DOHH2 (cell line): ENCODE measurements at regions not wholly inside any gene's neighbourhood (a gene's known extent, or its start where the extent isn't known, plus 50 kb on each side); places are given as distances from the start of the nearest gene placed in this dataset.

Source experiments
- H3F3A ChIP-seq: fragments of 200-600 bp; sonication (generic), shearing (Covaris generic); 2 replicates; pipeline ENCODE4 v1.6.0; 2016; ENCODE audit warnings: antibody characterized with exemption, mild to moderate bottlenecking; ENCODE audit not compliant: control insufficient read depth, insufficient read depth
- H3K27ac ChIP-seq: fragments of 200-600 bp; sonication (generic); 2 replicates; pipeline ENCODE4 v1.5.1; 2014; ENCODE audit warnings: low read depth, mild to moderate bottlenecking, low read length, moderate library complexity
- H3K27me3 ChIP-seq: fragments of 200-600 bp; sonication (generic); 2 replicates; pipeline ENCODE4 v1.6.1; 2014; ENCODE audit warnings: mild to moderate bottlenecking, low read length, mixed read lengths; ENCODE audit not compliant: control insufficient read depth
- H3K36me3 ChIP-seq: fragments of 200-600 bp; sonication (generic); 2 replicates; pipeline ENCODE4 v1.6.1; 2014; ENCODE audit warnings: mild to moderate bottlenecking, low read length, moderate library complexity, mixed read lengths; ENCODE audit not compliant: control insufficient read depth
- H3K4me1 ChIP-seq: fragments of 200-600 bp; sonication (generic); 2 replicates; pipeline ENCODE4 v1.6.1; 2014; ENCODE audit warnings: mild to moderate bottlenecking, low read length, mixed read lengths; ENCODE audit not compliant: control insufficient read depth
- H3K4me2 ChIP-seq: fragments of 200-600 bp; sonication (generic); 2 replicates; pipeline ENCODE4 v1.6.0; 2014; ENCODE audit warnings: mild to moderate bottlenecking, low read length, moderate library complexity
- H3K4me3 ChIP-seq: fragments of 200-600 bp; sonication (generic); 2 replicates; pipeline ENCODE4 v1.5.1; 2014; ENCODE audit warnings: mild to moderate bottlenecking, low read length, mixed read lengths
- H3K79me2 ChIP-seq: fragments of 200-600 bp; sonication (generic); 2 replicates; pipeline ENCODE4 v1.6.1; 2014; ENCODE audit warnings: mild to moderate bottlenecking, low read length, mixed read lengths; ENCODE audit not compliant: control insufficient read depth
- H3K9me2 ChIP-seq: fragments of 200-600 bp; sonication (generic); replicated peaks from 2 replicates; pipeline ENCODE4 v1.6.1; 2014; ENCODE audit warnings: mild to moderate bottlenecking, low read length, mixed read lengths; ENCODE audit not compliant: control insufficient read depth
- H3K9me3 ChIP-seq: fragments of 200-600 bp; sonication (generic); 2 replicates; pipeline ENCODE4 v1.6.1; 2014; ENCODE audit warnings: antibody characterized with exemption, low read length, mixed read lengths; ENCODE audit not compliant: control insufficient read depth, insufficient read depth
- H4K20me1 ChIP-seq: fragments of 200-600 bp; sonication (generic); 2 replicates; pipeline ENCODE4 v1.6.0; 2014; ENCODE audit warnings: low read depth, mild to moderate bottlenecking, antibody characterized with exemption, low read length, moderate library complexity; ENCODE audit not compliant: control insufficient read depth, insufficient read depth
- CTCF ChIP-seq: fragments of 200-600 bp; sonication (generic); IDR thresholded peaks from one replicate; pipeline ENCODE4 v1.5.1; 2014; ENCODE audit warnings: antibody characterized with exemption, mild to moderate bottlenecking, low read depth, low read length; ENCODE audit not compliant: poor library complexity, severe bottlenecking
- EZH2phosphoT487 ChIP-seq: fragments of 200-600 bp; sonication (generic); IDR thresholded peaks from 2 replicates; pipeline ENCODE4 v1.6.1; 2017; ENCODE audit warnings: borderline replicate concordance, mild to moderate bottlenecking, antibody characterized with exemption, low read length, moderate library complexity, mixed read lengths

GRCh38 chr4:116923389-116923788 lies 162.0 kb downstream of the TRAM1L1 start:
- Histone ChIP-seq H3K36me3 (no peaks in the 10 kb centered on the region), H3K4me1 (no peaks in the 10 kb centered on the region), H4K20me1 (no peaks in the 10 kb centered on the region), H3K4me2 (no peak overlapping the region), H3K27ac (no peak overlapping the region), H3K4me3 (no peak overlapping the region), H3F3A (no peaks in the 10 kb centered on the region), H3K27me3 (no peaks in the 10 kb centered on the region), H3K9me3 (no peaks in the 10 kb centered on the region), H3K79me2 (no peaks in the 10 kb centered on the region), H3K9me2 (no peaks in the 10 kb centered on the region)
- TF ChIP-seq EZH2phosphoT487 (no peak), CTCF (no peak)

- no peaks in the 10 kb centered on the region for H3F3A ChIP-seq
- H3K27me3 ChIP-seq: no peaks in the 10 kb centered on the region
- H3K4me3 ChIP-seq: no peak overlapping the region
- H3K4me1 ChIP-seq: no peaks in the 10 kb centered on the region
- no peaks in the 10 kb centered on the region for H3K36me3 ChIP-seq
- no peaks in the 10 kb centered on the region for H3K79me2 ChIP-seq
- no peak overlapping the region for H3K27ac ChIP-seq
- H3K9me2 ChIP-seq: no peaks in the 10 kb centered on the region
- TF ChIP-seq CTCF (no peak), EZH2phosphoT487 (no peak)
- H3K4me2 ChIP-seq: no peak overlapping the region
- no peaks in the 10 kb centered on the region for H4K20me1 ChIP-seq
- no peaks in the 10 kb centered on the region for H3K9me3 ChIP-seq
These were observed 171.9 kb downstream of the TRAM1L1 start for GRCh38 chr4:116913451-116913850.

GRCh38 chr4:116906758-116907157 lies 178.6 kb downstream of the TRAM1L1 start:
- Histone ChIP-seq H3F3A (no peaks in the 10 kb centered on the region), H3K9me3 (no peaks in the 10 kb centered on the region), H3K27ac (no peak overlapping the region), H3K4me3 (no peak overlapping the region), H3K9me2 (no peaks in the 10 kb centered on the region), H3K79me2 (no peaks in the 10 kb centered on the region), H3K27me3 (no peaks in the 10 kb centered on the region), H3K4me2 (no peak overlapping the region), H3K36me3 (no peaks in the 10 kb centered on the region), H4K20me1 (no peaks in the 10 kb centered on the region), H3K4me1 (no peaks in the 10 kb centered on the region)
- TF ChIP-seq EZH2phosphoT487 (no peak), CTCF (no peak)

GRCh38 chr4:116899561-116899960 lies 185.8 kb downstream of the TRAM1L1 start:
- H3K9me2 ChIP-seq: no peaks in the 10 kb centered on the region
- TF ChIP-seq EZH2phosphoT487 (no peak), CTCF (no peak)
- H3K79me2 ChIP-seq: no peaks in the 10 kb centered on the region
- H3F3A ChIP-seq: no peaks in the 10 kb centered on the region
- no peak overlapping the region for H3K4me2 ChIP-seq
- H3K9me3 ChIP-seq: no peaks in the 10 kb centered on the region
- H3K4me3 ChIP-seq: no peak overlapping the region
- no peaks in the 10 kb centered on the region for H3K27me3 ChIP-seq
- H3K4me1 ChIP-seq: no peaks in the 10 kb centered on the region
- no peaks in the 10 kb centered on the region for H3K36me3 ChIP-seq
- no peaks in the 10 kb centered on the region for H4K20me1 ChIP-seq
- no peak overlapping the region for H3K27ac ChIP-seq
